CD4-positive, CD25-positive, alpha-beta regulatory T cell (primary cell): ENCODE measurements at regions not wholly inside any gene's neighbourhood (a gene's known extent, or its start where the extent isn't known, plus 50 kb on each side); places are given as distances from the start of the nearest gene placed in this dataset.

Source experiments
- ATAC-seq, 2 donors: fragments of 150-1000 bp; cut with Tn5 transposase; one replicate each; pipeline ENCODE4 v1.10.0; 2021; ENCODE audit warnings: low read depth in 2 of 2, moderate number of reproducible peaks in 2 of 2, moderate library complexity in 1 of 2
- DNase-seq, 3 donors: peaks; one replicate each; pipeline versions ENCODE4 v3.0.0 to v3.0.0-alpha.2; 2012 to 2022; ENCODE audit warnings: mixed read lengths in 1 of 3
- H3K27ac ChIP-seq: one replicate; pipeline ENCODE4 v1.7.0; 2013; ENCODE audit warnings: mild to moderate bottlenecking, low read length; ENCODE audit not compliant: insufficient read depth, poor library complexity, severe bottlenecking
- H3K27me3 ChIP-seq: one replicate; pipeline ENCODE4 v1.7.0; 2013; ENCODE audit warnings: low read length; ENCODE audit not compliant: control insufficient read depth, insufficient read depth
- H3K36me3 ChIP-seq: one replicate; pipeline ENCODE4 v1.7.0; 2013; ENCODE audit warnings: mild to moderate bottlenecking, low read length, moderate library complexity; ENCODE audit not compliant: control insufficient read depth, insufficient read depth
- H3K4me1 ChIP-seq: 2 replicates; pipeline ENCODE4 v1.7.0; 2013; ENCODE audit warnings: mild to moderate bottlenecking, low read length; ENCODE audit not compliant: insufficient read depth, control insufficient read depth, poor library complexity, severe bottlenecking
- H3K4me3 ChIP-seq: one replicate; pipeline ENCODE4 v1.7.0; 2013; ENCODE audit warnings: low read depth, mild to moderate bottlenecking, low read length, moderate library complexity
- H3K9me3 ChIP-seq, 2 experiments: 1 replicate in 1 of 2; 2 replicates in 1 of 2; pipeline ENCODE4 v1.7.0; 2013; ENCODE audit warnings: low read length in 2 of 2, mild to moderate bottlenecking in 1 of 2, moderate library complexity in 1 of 2; ENCODE audit not compliant: control insufficient read depth in 2 of 2
- H3K27ac Mint-ChIP-seq, 3 donors: one replicate each; pipeline ENCODE4 v1.8.0; 2020 to 2022; ENCODE audit warnings: mild to moderate bottlenecking in 3 of 3, mixed read lengths in 3 of 3, moderate library complexity in 2 of 3
- H3K27me3 Mint-ChIP-seq: one replicate; pipeline ENCODE4 v1.8.0; 2022; ENCODE audit warnings: mild to moderate bottlenecking, mixed read lengths
- H3K36me3 Mint-ChIP-seq: one replicate; pipeline ENCODE4 v1.8.0; 2020; ENCODE audit warnings: mixed read lengths
- H3K4me1 Mint-ChIP-seq, 4 donors: one replicate each; pipeline ENCODE4 v1.8.0; 2020 to 2022; ENCODE audit warnings: mixed read lengths in 4 of 4, mild to moderate bottlenecking in 1 of 4
- H3K4me3 Mint-ChIP-seq, 4 donors: one replicate each; pipeline ENCODE4 v1.8.0; 2020 to 2022; ENCODE audit warnings: mild to moderate bottlenecking in 4 of 4, mixed read lengths in 4 of 4, moderate library complexity in 3 of 4
- H3K9me3 Mint-ChIP-seq, 7 donors: one replicate each; pipeline ENCODE4 v1.8.0; 2020 to 2022; ENCODE audit warnings: mixed read lengths in 7 of 7, mild to moderate bottlenecking in 3 of 7, moderate library complexity in 2 of 7

DNA sequence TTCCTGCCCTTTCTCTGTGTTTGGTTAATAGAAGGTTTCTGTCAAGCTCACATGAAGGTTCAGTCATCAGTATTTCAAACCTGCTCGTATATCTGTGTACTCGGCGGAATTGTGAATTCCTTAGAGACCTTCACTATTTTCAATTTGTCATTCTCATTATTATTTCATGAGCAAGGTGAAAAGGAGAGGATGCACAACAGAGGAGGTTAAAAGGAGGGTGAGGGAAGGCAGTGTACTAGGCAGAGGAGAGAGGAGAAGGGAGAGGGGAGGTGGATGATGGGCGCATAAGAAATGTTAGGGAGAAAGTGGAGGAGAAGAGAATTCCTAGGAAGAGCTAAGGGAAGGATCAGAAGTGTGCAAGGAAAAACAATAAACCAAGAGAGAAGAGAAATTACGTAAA, 185.0 kb upstream of the COBL start:
- H3K9me3 ChIP-seq = no peaks in the 10 kb centered on the region

DNA sequence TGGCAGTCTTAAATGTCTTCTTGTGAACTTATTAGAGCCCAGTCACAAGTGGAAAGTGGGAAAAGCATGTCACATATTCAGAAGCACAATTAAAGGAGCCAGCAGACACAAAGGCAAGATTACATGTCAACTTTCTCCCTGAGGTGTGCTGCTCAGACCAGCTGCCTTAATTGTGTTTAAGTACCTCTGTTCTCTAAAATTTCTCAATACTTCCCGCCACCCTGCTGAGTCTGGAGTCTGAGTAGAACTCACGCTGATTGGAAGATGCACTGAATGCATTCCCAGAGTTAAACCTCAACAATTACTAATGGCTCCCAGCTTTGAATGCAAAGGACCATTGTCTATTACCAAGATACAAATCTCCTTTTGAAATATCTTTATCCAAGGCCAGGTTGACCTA, 166.4 kb upstream of the COBL start:
- Histone ChIP-seq H3K4me3 (no peak overlapping the region), H3K27me3 (no peaks in the 10 kb centered on the region), H3K9me3 (no peaks in the 10 kb centered on the region), H3K36me3 (no peaks in the 10 kb centered on the region), H3K27ac (no peak overlapping the region), H3K4me1 (no peaks in the 10 kb centered on the region)
- Mint-ChIP-seq H3K27me3 (no peaks in the 10 kb centered on the region), H3K27ac (no peak overlapping the region), H3K36me3 (no peaks in the 10 kb centered on the region), H3K9me3 (peaks cover 0 to 6% (median 4%) of the 10 kb centered on the region in 7 donors), H3K4me3 (no peak overlapping the region), H3K4me1 (no peaks in the 10 kb centered on the region)
- ATAC-seq (no peak), DNase-seq (no peak)

More for the DNA sequence above, 185.0 kb upstream of the COBL start:
- Mint-ChIP-seq H3K27ac (no peak overlapping the region), H3K9me3 (peaks cover 0 to 4% (median 2%) of the 10 kb centered on the region in 7 donors), H3K36me3 (no peaks in the 10 kb centered on the region), H3K4me3 (no peak overlapping the region), H3K4me1 (no peaks in the 10 kb centered on the region), H3K27me3 (no peaks in the 10 kb centered on the region)
- DNase-seq (no peak), ATAC-seq (no peak)
- Histone ChIP-seq H3K27me3 (no peaks in the 10 kb centered on the region), H3K4me1 (no peaks in the 10 kb centered on the region), H3K36me3 (no peaks in the 10 kb centered on the region), H3K4me3 (no peak overlapping the region), H3K27ac (no peak overlapping the region)

DNA sequence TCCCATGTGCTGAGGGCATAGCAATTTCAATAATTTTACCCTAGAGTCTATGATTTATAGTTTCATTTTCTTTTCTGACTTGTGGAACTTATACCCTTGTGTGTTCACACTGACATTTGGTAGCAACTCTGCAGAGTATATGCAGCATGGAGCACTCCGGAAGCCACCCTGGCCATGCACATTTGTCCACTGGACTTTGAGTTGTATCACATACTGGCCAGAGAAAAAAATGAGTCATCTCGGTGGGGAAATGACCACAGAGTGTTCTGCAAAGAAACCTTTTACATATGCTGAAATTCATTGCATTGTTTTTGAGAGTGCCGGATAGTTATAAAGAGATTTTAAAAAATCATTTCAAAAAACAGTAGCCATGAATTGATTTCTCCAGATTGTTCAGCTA, 164.8 kb upstream of the COBL start:
- no peaks in the 10 kb centered on the region for H3K9me3 ChIP-seq
- DNase-seq (no peak), ATAC-seq (no peak)
- H3K27me3 ChIP-seq = no peaks in the 10 kb centered on the region
- no peak overlapping the region for H3K27ac Mint-ChIP-seq
- no peak overlapping the region for H3K4me3 ChIP-seq
- H3K4me1 Mint-ChIP-seq = no peaks in the 10 kb centered on the region
- peaks cover 0 to 6% (median 2%) of the 10 kb centered on the region in 7 donors for H3K9me3 Mint-ChIP-seq
- no peaks in the 10 kb centered on the region for H3K4me1 ChIP-seq
- no peaks in the 10 kb centered on the region for H3K36me3 ChIP-seq
- no peaks in the 10 kb centered on the region for H3K27me3 Mint-ChIP-seq
- no peaks in the 10 kb centered on the region for H3K36me3 Mint-ChIP-seq
- no peak overlapping the region for H3K27ac ChIP-seq
- no peak overlapping the region for H3K4me3 Mint-ChIP-seq

DNA sequence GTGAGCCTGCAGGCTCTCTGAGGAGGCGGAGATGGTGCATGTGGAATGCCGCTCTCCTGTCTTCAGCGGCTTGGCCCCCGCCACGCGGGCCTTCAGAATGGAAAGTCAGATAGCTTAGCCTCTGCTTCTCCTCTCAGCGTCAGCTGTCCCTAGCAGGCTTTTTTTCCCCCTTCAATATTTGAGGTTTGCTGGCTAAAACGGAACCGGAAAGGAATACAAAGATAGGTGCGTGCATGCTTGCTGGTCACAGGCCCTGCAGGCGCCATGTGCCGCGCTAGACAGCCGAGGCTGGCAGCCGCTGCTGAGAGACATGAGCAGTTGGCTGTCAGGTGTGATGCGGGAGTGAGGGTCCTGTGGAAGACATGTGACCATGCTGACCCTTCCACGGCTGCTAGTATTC, 161.2 kb upstream of the COBL start:
- Histone ChIP-seq H3K9me3 (no peaks in the 10 kb centered on the region), H3K36me3 (no peaks in the 10 kb centered on the region), H3K27me3 (no peaks in the 10 kb centered on the region), H3K27ac (no peak overlapping the region), H3K4me3 (no peak overlapping the region), H3K4me1 (no peaks in the 10 kb centered on the region)
- DNase-seq (no peak), ATAC-seq (no peak)
- Mint-ChIP-seq H3K9me3 (peaks cover 0 to 13% (median 4%) of the 10 kb centered on the region in 7 donors), H3K27me3 (no peaks in the 10 kb centered on the region), H3K27ac (no peak overlapping the region), H3K4me3 (no peak overlapping the region), H3K4me1 (no peaks in the 10 kb centered on the region), H3K36me3 (no peaks in the 10 kb centered on the region)

DNA sequence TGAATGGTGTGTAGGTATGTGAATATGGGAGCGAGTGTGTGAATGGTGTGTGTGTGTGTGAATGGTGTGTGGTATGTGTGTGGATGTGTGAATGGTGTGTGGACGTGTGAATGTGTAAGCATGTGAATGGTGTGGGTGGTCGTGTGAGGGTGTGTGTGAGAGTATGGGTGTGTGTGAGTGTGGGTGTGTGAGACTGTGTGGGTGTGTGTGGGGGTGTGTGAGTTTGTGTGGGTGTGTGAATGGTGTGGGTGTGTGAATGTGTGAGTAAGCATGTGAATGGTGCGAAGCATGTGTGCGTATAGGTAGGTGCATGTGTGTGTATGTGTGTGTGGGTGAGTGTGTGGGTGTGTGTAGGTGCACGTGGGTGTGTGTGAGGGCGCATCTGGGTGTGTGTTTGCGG, 160.7 kb upstream of the COBL start:
- Mint-ChIP-seq H3K27me3 (no peaks in the 10 kb centered on the region), H3K27ac (no peak overlapping the region), H3K4me1 (no peaks in the 10 kb centered on the region), H3K4me3 (no peak overlapping the region), H3K36me3 (no peaks in the 10 kb centered on the region), H3K9me3 (peaks cover 0 to 16% (median 4%) of the 10 kb centered on the region in 7 donors)
- no peaks in the 10 kb centered on the region for H3K4me1 ChIP-seq
- no peaks in the 10 kb centered on the region for H3K9me3 ChIP-seq
- no peak overlapping the region for H3K4me3 ChIP-seq
- ATAC-seq = no peak
- no peak overlapping the region for H3K27ac ChIP-seq
- no peak for DNase-seq
- H3K36me3 ChIP-seq = no peaks in the 10 kb centered on the region
- no peaks in the 10 kb centered on the region for H3K27me3 ChIP-seq

DNA sequence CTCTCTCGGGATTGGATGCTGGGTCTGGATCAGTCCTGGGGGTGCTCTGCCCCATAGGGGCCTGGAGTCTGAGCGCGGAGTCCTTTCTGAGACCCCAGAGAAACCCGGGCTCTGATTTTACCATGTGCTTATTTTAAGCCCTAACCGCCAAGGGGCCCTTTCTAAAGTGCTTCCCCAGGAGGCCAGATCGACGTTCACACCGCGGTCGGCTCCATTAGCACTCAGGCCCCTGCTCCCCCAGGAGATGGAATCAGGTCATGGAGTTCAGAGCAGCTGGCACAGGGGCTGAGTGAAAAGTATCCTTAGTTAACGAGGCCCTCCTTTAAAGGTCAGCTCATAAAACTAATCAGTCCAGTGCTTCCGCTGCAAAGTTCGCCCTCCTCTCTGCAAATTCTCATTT, 159.4 kb upstream of the COBL start:
- no peak for ATAC-seq
- H3K4me1 ChIP-seq = no peaks in the 10 kb centered on the region
- no peaks in the 10 kb centered on the region for H3K9me3 ChIP-seq
- H3K36me3 ChIP-seq = no peaks in the 10 kb centered on the region
- no peaks in the 10 kb centered on the region for H3K4me1 Mint-ChIP-seq
- no peak for DNase-seq
- H3K27me3 Mint-ChIP-seq = no peaks in the 10 kb centered on the region
- no peaks in the 10 kb centered on the region for H3K36me3 Mint-ChIP-seq
- no peak overlapping the region for H3K27ac Mint-ChIP-seq
- peaks cover 0 to 15% (median 2%) of the 10 kb centered on the region in 7 donors for H3K9me3 Mint-ChIP-seq
- H3K4me3 ChIP-seq = no peak overlapping the region
- H3K27ac ChIP-seq = no peak overlapping the region
- no peak overlapping the region for H3K4me3 Mint-ChIP-seq
- no peaks in the 10 kb centered on the region for H3K27me3 ChIP-seq

DNA sequence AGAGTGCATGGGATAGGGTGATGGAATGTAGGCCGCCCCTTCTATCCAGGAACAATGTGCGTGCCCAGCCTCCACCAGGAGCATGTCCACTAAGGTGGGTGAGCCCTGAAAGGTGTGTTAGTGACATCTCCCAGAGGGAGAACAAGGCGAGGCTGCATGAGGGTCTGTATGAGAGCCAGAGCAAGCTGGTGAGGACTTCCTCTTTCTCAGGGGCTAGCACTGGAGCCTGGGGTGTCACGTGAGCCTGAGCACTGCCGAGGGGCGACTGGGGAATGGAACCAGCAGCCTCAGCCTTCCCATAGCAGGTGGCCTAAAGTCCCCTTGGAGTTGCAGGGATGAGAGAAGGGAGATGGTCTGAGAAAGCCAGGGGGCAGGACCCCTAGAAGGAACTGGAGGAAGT, 156.3 kb upstream of the COBL start:
- Mint-ChIP-seq H3K4me1 (no peaks in the 10 kb centered on the region), H3K27ac (no peak overlapping the region)
- ATAC-seq = no peak

DNA sequence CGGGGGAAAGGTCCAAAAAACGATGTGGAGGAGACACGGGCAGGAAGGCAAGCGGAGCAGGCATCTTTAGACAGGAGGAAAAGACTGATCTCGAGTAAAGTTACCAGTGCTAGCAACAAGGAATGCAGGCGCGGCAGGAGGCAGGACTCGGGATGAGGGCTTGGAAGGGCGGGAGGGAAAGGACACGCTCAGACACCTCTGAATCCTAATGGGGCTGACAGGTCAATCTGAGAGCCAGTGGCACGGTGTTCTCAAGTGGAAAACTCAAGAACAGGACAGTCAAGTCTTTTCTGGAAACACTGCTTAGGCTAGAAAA, 155.3 kb upstream of the COBL start:
- Histone ChIP-seq H3K4me1 (no peaks in the 10 kb centered on the region), H3K9me3 (no peaks in the 10 kb centered on the region), H3K27ac (no peak overlapping the region), H3K4me3 (no peak overlapping the region), H3K36me3 (no peaks in the 10 kb centered on the region), H3K27me3 (no peaks in the 10 kb centered on the region)
- Mint-ChIP-seq H3K9me3 (peaks cover 0 to 13% (median 0%) of the 10 kb centered on the region in 7 donors), H3K27me3 (no peaks in the 10 kb centered on the region), H3K36me3 (no peaks in the 10 kb centered on the region), H3K4me1 (no peaks in the 10 kb centered on the region), H3K4me3 (no peak overlapping the region), H3K27ac (no peak overlapping the region)
- no peak for DNase-seq
- no peak for ATAC-seq

More for the DNA sequence above, 156.3 kb upstream of the COBL start:
- H3K27ac ChIP-seq = no peak overlapping the region
- H3K27me3 ChIP-seq = no peaks in the 10 kb centered on the region
- no peaks in the 10 kb centered on the region for H3K9me3 ChIP-seq
- H3K4me3 ChIP-seq = no peak overlapping the region
- peaks cover 0 to 13% (median 0%) of the 10 kb centered on the region in 7 donors for H3K9me3 Mint-ChIP-seq
- H3K27me3 Mint-ChIP-seq = no peaks in the 10 kb centered on the region
- no peaks in the 10 kb centered on the region for H3K4me1 ChIP-seq
- no peaks in the 10 kb centered on the region for H3K36me3 Mint-ChIP-seq
- H3K4me3 Mint-ChIP-seq = no peak overlapping the region
- no peaks in the 10 kb centered on the region for H3K36me3 ChIP-seq
- no peak for DNase-seq
